Activated naive CD4-positive, alpha-beta T cell treated with anti-CD3 and anti-CD28 coated beads, Interleukin-2, amount 10 ng/mL, durations not matched to agents 7 days and 5 days (primary cell): ENCODE measurements at regions not wholly inside any gene's neighbourhood (a gene's known extent, or its start where the extent isn't known, plus 50 kb on each side); places are given as distances from the start of the nearest gene placed in this dataset.
"Not testable (repeated sequence)": the region's sequence is repeated elsewhere in the genome, so short reads cannot be mapped to it uniquely, and the experiment has no call there.

Source experiments
- CTCF ChIA-PET: fragments of 350-600 bp; sonication (Branson Sonifier 250); formaldehyde crosslinking; loops from one replicate; lab custom pipeline; 2021; ENCODE audit warnings: antibody characterized with exemption; lab: Charles Lee
- DNase-seq: peaks from one replicate; pipeline ENCODE4 v3.0.0-alpha.2; 2020
- H3K27ac Mint-ChIP-seq: one replicate; pipeline ENCODE4 v1.8.0; 2021; ENCODE audit warnings: mild to moderate bottlenecking, moderate library complexity, mixed read lengths
- H3K27me3 Mint-ChIP-seq: one replicate; pipeline ENCODE4 v1.8.0; 2021; ENCODE audit warnings: mild to moderate bottlenecking, mixed read lengths
- H3K36me3 Mint-ChIP-seq: one replicate; pipeline ENCODE4 v1.8.0; 2021; ENCODE audit warnings: mixed read lengths
- H3K4me1 Mint-ChIP-seq: one replicate; pipeline ENCODE4 v1.8.0; 2021; ENCODE audit warnings: mixed read lengths
- H3K4me3 Mint-ChIP-seq: one replicate; pipeline ENCODE4 v1.8.0; 2021; ENCODE audit warnings: mild to moderate bottlenecking, moderate library complexity, mixed read lengths
- H3K9me3 Mint-ChIP-seq: one replicate; pipeline ENCODE4 v1.8.0; 2021; ENCODE audit warnings: mixed read lengths

GRCh38 chr4:84126061-84126787, 372.9 kb downstream of the NKX6-1 start:
- CTCF ChIA-PET, result no interaction called here
- Mint-ChIP-seq H3K4me1 (no peaks in the 10 kb centered on the region), H3K27ac (no peak overlapping the region), H3K4me3 (no peak overlapping the region), H3K27me3 (no peaks in the 10 kb centered on the region), H3K36me3 (no peaks in the 10 kb centered on the region), H3K9me3 (peaks cover 3% of the 10 kb centered on the region)
- DNase-seq, result no peak

GRCh38 chr4:84110040-84110439, 389.1 kb downstream of the NKX6-1 start:
- Mint-ChIP-seq H3K4me1 (no peaks in the 10 kb centered on the region), H3K4me3 (no peak overlapping the region), H3K27me3 (no peaks in the 10 kb centered on the region), H3K36me3 (no peaks in the 10 kb centered on the region), H3K27ac (no peak overlapping the region), H3K9me3 (peaks cover 6% of the 10 kb centered on the region)
- CTCF ChIA-PET, result no interaction called here
- no peak for DNase-seq

GRCh38 chr4:84101653-84102625, 397.2 kb downstream of the NKX6-1 start:
- H3K27me3 Mint-ChIP-seq, H3K36me3 Mint-ChIP-seq, H3K4me1 Mint-ChIP-seq, H3K9me3 Mint-ChIP-seq, DNase-seq, H3K4me3 Mint-ChIP-seq, CTCF ChIA-PET, H3K27ac Mint-ChIP-seq: not testable (repeated sequence)

GRCh38 chr4:84100071-84100470, 399.0 kb downstream of the NKX6-1 start:
- CTCF ChIA-PET, result no interaction called here
- no peak for DNase-seq
- H3K27me3 Mint-ChIP-seq, result no peaks in the 10 kb centered on the region
- H3K4me1 Mint-ChIP-seq, result no peaks in the 10 kb centered on the region
- H3K9me3 Mint-ChIP-seq, result no peaks in the 10 kb centered on the region
- H3K27ac Mint-ChIP-seq, result no peak overlapping the region
- no peak overlapping the region for H3K4me3 Mint-ChIP-seq
- no peaks in the 10 kb centered on the region for H3K36me3 Mint-ChIP-seq

- H3K4me1 Mint-ChIP-seq, result no peaks in the 10 kb centered on the region
- H3K9me3 Mint-ChIP-seq, result no peaks in the 10 kb centered on the region
- no peak for DNase-seq
- H3K27ac Mint-ChIP-seq, result no peak overlapping the region
- H3K4me3 Mint-ChIP-seq, result no peak overlapping the region
- H3K36me3 Mint-ChIP-seq, result no peaks in the 10 kb centered on the region
- H3K27me3 Mint-ChIP-seq, result no peaks in the 10 kb centered on the region
- CTCF ChIA-PET, result no interaction called here
Observed at GRCh38 chr4:84099599-84099998, 399.5 kb downstream of the NKX6-1 start.

GRCh38 chr4:84091266-84091665, 407.8 kb downstream of the NKX6-1 start:
- CTCF ChIA-PET, result no interaction called here
- Mint-ChIP-seq H3K27me3 (no peaks in the 10 kb centered on the region), H3K4me3 (no peak overlapping the region), H3K4me1 (no peaks in the 10 kb centered on the region), H3K36me3 (no peaks in the 10 kb centered on the region), H3K27ac (no peak overlapping the region), H3K9me3 (no peaks in the 10 kb centered on the region)
- DNase-seq, result no peak

- no peaks in the 10 kb centered on the region for H3K4me1 Mint-ChIP-seq
- H3K27me3 Mint-ChIP-seq, result no peaks in the 10 kb centered on the region
- no peaks in the 10 kb centered on the region for H3K36me3 Mint-ChIP-seq
- DNase-seq, result no peak
- CTCF ChIA-PET, result no interaction called here
- no peak overlapping the region for H3K27ac Mint-ChIP-seq
- H3K9me3 Mint-ChIP-seq, result no peaks in the 10 kb centered on the region
- H3K4me3 Mint-ChIP-seq, result no peak overlapping the region
Observed at GRCh38 chr4:84089652-84090437, 409.2 kb downstream of the NKX6-1 start.

GRCh38 chr4:84085986-84086385, 413.1 kb downstream of the NKX6-1 start:
- no peaks in the 10 kb centered on the region for H3K4me1 Mint-ChIP-seq
- no peak for DNase-seq
- no peak overlapping the region for H3K4me3 Mint-ChIP-seq
- no peaks in the 10 kb centered on the region for H3K36me3 Mint-ChIP-seq
- CTCF ChIA-PET, result no interaction called here
- H3K27ac Mint-ChIP-seq, result no peak overlapping the region
- no peaks in the 10 kb centered on the region for H3K27me3 Mint-ChIP-seq
- peaks cover 3% of the 10 kb centered on the region for H3K9me3 Mint-ChIP-seq

- Mint-ChIP-seq H3K4me3 (no peak overlapping the region), H3K27me3 (peaks cover 3% of the 10 kb centered on the region), H3K36me3 (no peaks in the 10 kb centered on the region), H3K9me3 (no peaks in the 10 kb centered on the region), H3K27ac (no peak overlapping the region), H3K4me1 (no peaks in the 10 kb centered on the region)
- no peak for DNase-seq
- CTCF ChIA-PET, result no interaction called here
Observed at GRCh38 chr4:84070289-84070688, 428.8 kb downstream of the NKX6-1 start.

- CTCF ChIA-PET, result no interaction called here
- no peaks in the 10 kb centered on the region for H3K4me1 Mint-ChIP-seq
- no peaks in the 10 kb centered on the region for H3K9me3 Mint-ChIP-seq
- H3K27ac Mint-ChIP-seq, result no peak overlapping the region
- H3K27me3 Mint-ChIP-seq, result no peaks in the 10 kb centered on the region
- H3K36me3 Mint-ChIP-seq, result no peaks in the 10 kb centered on the region
- H3K4me3 Mint-ChIP-seq, result no peak overlapping the region
- DNase-seq, result no peak
Observed at GRCh38 chr4:84063619-84064018, 435.5 kb downstream of the NKX6-1 start.

GRCh38 chr4:84058201-84058600, 440.9 kb downstream of the NKX6-1 start:
- DNase-seq, result no peak
- CTCF ChIA-PET, result no interaction called here

GRCh38 chr4:84051639-84052038, 447.5 kb downstream of the NKX6-1 start:
- CTCF ChIA-PET, result no interaction called here
- Mint-ChIP-seq H3K27me3 (no peaks in the 10 kb centered on the region), H3K4me1 (no peaks in the 10 kb centered on the region), H3K27ac (no peak overlapping the region), H3K36me3 (no peaks in the 10 kb centered on the region), H3K4me3 (no peak overlapping the region), H3K9me3 (no peaks in the 10 kb centered on the region)
- DNase-seq, result no peak

More at GRCh38 chr4:84058201-84058600, 440.9 kb downstream of the NKX6-1 start:
- Mint-ChIP-seq H3K4me1 (no peaks in the 10 kb centered on the region), H3K27ac (no peak overlapping the region), H3K9me3 (no peaks in the 10 kb centered on the region), H3K27me3 (no peaks in the 10 kb centered on the region), H3K36me3 (no peaks in the 10 kb centered on the region), H3K4me3 (no peak overlapping the region)

- no peak for DNase-seq
- no peak overlapping the region for H3K27ac Mint-ChIP-seq
- H3K4me1 Mint-ChIP-seq, result no peaks in the 10 kb centered on the region
- no peaks in the 10 kb centered on the region for H3K27me3 Mint-ChIP-seq
- H3K36me3 Mint-ChIP-seq, result no peaks in the 10 kb centered on the region
- CTCF ChIA-PET, result no interaction called here
- no peaks in the 10 kb centered on the region for H3K9me3 Mint-ChIP-seq
- no peak overlapping the region for H3K4me3 Mint-ChIP-seq
Observed at GRCh38 chr4:84051089-84051488, 448.0 kb downstream of the NKX6-1 start.

- H3K9me3 Mint-ChIP-seq, result no peaks in the 10 kb centered on the region
- no peak for DNase-seq
- CTCF ChIA-PET, result no interaction called here
- H3K27me3 Mint-ChIP-seq, result no peaks in the 10 kb centered on the region
- no peaks in the 10 kb centered on the region for H3K4me1 Mint-ChIP-seq
- H3K4me3 Mint-ChIP-seq, result no peak overlapping the region
- no peak overlapping the region for H3K27ac Mint-ChIP-seq
- no peaks in the 10 kb centered on the region for H3K36me3 Mint-ChIP-seq
Observed at GRCh38 chr4:84050015-84050414, 449.1 kb downstream of the NKX6-1 start.
